ENCODE measurements at regions not wholly inside any gene's neighbourhood (a gene's known extent, or its start where the extent isn't known, plus 50 kb on each side); places are given as distances from the start of the nearest gene placed in this dataset.

- TF ChIP-seq POLR2AphosphoS5 (IDR thresholded peaks at IDR 0.05; ENCODE audit: borderline replicate concordance, low read depth, low read length), result no peak
- TF ChIP-seq EZH2 (IDR thresholded peaks at IDR 0.05), result no peak
These were observed 139.7 kb upstream of the CCND2 start for GRCh38 chr12:4133636-4134447.

All from SK-N-MC (cell line).